PFSK-1 (cell line): ENCODE measurements at regions not wholly inside any gene's neighbourhood (a gene's known extent, or its start where the extent isn't known, plus 50 kb on each side); places are given as distances from the start of the nearest gene placed in this dataset.

Source experiments
- FOXP2 ChIP-seq: optimal IDR thresholded peaks from 2 replicates; pipeline ENCODE3; 2011; ENCODE audit warnings: borderline replicate concordance, control low read depth, inconsistent platforms; ENCODE audit not compliant: insufficient read depth; ENCODE audit errors: extremely low read length, extremely low read depth
- POLR2AphosphoS5 ChIP-seq: IDR thresholded peaks from 2 replicates; pipeline ENCODE4 v1.6.1; 2012; ENCODE audit warnings: low read depth, mild to moderate bottlenecking, control low read depth, low read length, moderate library complexity
- SIN3A ChIP-seq: IDR thresholded peaks from 2 replicates; pipeline ENCODE4 v1.6.1; 2012; ENCODE audit warnings: mild to moderate bottlenecking, low read length, moderate library complexity, borderline replicate concordance; ENCODE audit not compliant: insufficient read depth
- TAF1 ChIP-seq: IDR thresholded peaks from 2 replicates; pipeline ENCODE4 v1.6.1; 2012; ENCODE audit warnings: low read length, control low read depth, borderline replicate concordance; ENCODE audit not compliant: insufficient read depth
- TF ChIP-seq, protein P1 (sequence below), 2 experiments: IDR thresholded peaks; 2 replicates each; pipeline versions ENCODE4 v1.6.1 to v1.8.0; 2011 to 2012; ENCODE audit warnings: low read depth in 2 of 2, low read length in 2 of 2, control low read depth in 1 of 2, inconsistent platforms in 1 of 2, mild to moderate bottlenecking in 1 of 2, moderate library complexity in 1 of 2; ENCODE audit not compliant: insufficient read depth in 1 of 2

DNA sequence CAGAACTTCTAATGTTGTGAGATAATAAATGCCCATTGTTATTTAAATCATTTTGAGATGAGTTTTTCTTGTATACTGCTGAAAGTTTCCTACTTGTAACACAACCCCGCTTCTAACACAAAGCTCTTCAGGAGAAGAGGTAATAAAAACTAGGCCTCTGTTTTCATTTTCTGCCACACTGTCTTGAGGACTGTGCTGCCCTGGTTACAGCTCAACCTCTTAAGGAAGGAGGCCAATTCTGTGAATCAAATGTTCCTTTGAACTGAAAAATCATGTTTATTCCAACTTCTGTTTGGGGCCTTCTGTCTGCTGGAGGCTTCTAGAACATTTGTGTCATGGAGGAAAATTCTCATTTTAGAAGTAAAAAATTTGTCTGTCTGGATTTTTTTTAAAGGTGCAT is 100.3 kb downstream of the LRIG3 start:
- TF ChIP-seq, protein P1, sequence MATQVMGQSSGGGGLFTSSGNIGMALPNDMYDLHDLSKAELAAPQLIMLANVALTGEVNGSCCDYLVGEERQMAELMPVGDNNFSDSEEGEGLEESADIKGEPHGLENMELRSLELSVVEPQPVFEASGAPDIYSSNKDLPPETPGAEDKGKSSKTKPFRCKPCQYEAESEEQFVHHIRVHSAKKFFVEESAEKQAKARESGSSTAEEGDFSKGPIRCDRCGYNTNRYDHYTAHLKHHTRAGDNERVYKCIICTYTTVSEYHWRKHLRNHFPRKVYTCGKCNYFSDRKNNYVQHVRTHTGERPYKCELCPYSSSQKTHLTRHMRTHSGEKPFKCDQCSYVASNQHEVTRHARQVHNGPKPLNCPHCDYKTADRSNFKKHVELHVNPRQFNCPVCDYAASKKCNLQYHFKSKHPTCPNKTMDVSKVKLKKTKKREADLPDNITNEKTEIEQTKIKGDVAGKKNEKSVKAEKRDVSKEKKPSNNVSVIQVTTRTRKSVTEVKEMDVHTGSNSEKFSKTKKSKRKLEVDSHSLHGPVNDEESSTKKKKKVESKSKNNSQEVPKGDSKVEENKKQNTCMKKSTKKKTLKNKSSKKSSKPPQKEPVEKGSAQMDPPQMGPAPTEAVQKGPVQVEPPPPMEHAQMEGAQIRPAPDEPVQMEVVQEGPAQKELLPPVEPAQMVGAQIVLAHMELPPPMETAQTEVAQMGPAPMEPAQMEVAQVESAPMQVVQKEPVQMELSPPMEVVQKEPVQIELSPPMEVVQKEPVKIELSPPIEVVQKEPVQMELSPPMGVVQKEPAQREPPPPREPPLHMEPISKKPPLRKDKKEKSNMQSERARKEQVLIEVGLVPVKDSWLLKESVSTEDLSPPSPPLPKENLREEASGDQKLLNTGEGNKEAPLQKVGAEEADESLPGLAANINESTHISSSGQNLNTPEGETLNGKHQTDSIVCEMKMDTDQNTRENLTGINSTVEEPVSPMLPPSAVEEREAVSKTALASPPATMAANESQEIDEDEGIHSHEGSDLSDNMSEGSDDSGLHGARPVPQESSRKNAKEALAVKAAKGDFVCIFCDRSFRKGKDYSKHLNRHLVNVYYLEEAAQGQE (IDR thresholded peaks at IDR 0.05; ENCODE audit: insufficient read depth in 1 of 2, low read depth in 2 of 2, low read length in 2 of 2) = no peak
- TF ChIP-seq FOXP2 = no peak
- TF ChIP-seq POLR2AphosphoS5 = no peak
- TF ChIP-seq SIN3A = no peak
- TF ChIP-seq TAF1 = no peak
